Lower leg skin (tissue), 3 donors: ENCODE measurements at regions not wholly inside any gene's neighbourhood (a gene's known extent, or its start where the extent isn't known, plus 50 kb on each side); places are given as distances from the start of the nearest gene placed in this dataset.

Experiments used
- POLR2A ChIP-seq, 2 donors: fragments of 450-650 bp; IDR thresholded peaks; one replicate each; pipeline ENCODE4 v1.6.1; 2016 to 2017; ENCODE audit warnings: antibody characterized with exemption in 2 of 2, mild to moderate bottlenecking in 1 of 2, moderate library complexity in 1 of 2
- TF ChIP-seq, protein P1 (sequence below), 3 donors: fragments of 450-650 bp; IDR thresholded peaks; one replicate each; pipeline ENCODE4 v1.5.1; 2016; ENCODE audit warnings: antibody characterized with exemption in 3 of 3, mild to moderate bottlenecking in 3 of 3, moderate library complexity in 2 of 3

DNA sequence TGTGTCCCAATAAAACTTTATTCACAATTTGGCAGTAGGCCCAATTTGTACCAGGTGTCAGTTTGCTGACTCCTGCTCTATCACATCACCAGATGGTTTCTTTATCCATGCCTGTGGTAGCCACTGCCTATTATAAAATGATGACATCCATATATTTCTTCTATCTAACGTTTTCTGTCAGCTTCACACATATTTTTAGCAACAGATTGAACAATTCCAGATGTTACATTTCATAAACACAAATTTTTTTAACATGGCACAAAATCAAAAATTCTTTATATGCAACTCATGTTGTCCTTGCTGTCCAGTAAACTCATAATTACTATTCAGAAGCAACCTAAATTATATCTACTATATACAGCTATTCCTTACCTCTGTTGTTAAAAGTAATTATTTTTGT lies 1371.6 kb downstream of the NSUN3 start:
- TF ChIP-seq, protein P1, sequence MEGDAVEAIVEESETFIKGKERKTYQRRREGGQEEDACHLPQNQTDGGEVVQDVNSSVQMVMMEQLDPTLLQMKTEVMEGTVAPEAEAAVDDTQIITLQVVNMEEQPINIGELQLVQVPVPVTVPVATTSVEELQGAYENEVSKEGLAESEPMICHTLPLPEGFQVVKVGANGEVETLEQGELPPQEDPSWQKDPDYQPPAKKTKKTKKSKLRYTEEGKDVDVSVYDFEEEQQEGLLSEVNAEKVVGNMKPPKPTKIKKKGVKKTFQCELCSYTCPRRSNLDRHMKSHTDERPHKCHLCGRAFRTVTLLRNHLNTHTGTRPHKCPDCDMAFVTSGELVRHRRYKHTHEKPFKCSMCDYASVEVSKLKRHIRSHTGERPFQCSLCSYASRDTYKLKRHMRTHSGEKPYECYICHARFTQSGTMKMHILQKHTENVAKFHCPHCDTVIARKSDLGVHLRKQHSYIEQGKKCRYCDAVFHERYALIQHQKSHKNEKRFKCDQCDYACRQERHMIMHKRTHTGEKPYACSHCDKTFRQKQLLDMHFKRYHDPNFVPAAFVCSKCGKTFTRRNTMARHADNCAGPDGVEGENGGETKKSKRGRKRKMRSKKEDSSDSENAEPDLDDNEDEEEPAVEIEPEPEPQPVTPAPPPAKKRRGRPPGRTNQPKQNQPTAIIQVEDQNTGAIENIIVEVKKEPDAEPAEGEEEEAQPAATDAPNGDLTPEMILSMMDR (IDR thresholded peaks at IDR 0.05) = no peak
- no peak for TF ChIP-seq POLR2A (IDR thresholded peaks at IDR 0.05)
